Mammary epithelial cell (primary cell): ENCODE measurements at regions not wholly inside any gene's neighbourhood (a gene's known extent, or its start where the extent isn't known, plus 50 kb on each side); places are given as distances from the start of the nearest gene placed in this dataset.

Experiments used
- EZH2 ChIP-seq: IDR thresholded peaks from 2 replicates; pipeline ENCODE4 v1.6.1; 2012; ENCODE audit warnings: low read length, inconsistent platforms, borderline replicate concordance
- TF ChIP-seq, protein P1 (sequence below), 2 donors: IDR thresholded peaks in 1 of 2; conservative IDR thresholded peaks in 1 of 2; 2 replicates each; pipeline ENCODE4 v1.5.1; 2011 to 2012; ENCODE audit warnings: inconsistent platforms in 2 of 2, low read length in 2 of 2, mild to moderate bottlenecking in 2 of 2, control low read depth in 1 of 2, low read depth in 1 of 2; ENCODE audit not compliant: insufficient read depth in 1 of 2; ENCODE audit errors: extremely low read depth in 1 of 2

DNA sequence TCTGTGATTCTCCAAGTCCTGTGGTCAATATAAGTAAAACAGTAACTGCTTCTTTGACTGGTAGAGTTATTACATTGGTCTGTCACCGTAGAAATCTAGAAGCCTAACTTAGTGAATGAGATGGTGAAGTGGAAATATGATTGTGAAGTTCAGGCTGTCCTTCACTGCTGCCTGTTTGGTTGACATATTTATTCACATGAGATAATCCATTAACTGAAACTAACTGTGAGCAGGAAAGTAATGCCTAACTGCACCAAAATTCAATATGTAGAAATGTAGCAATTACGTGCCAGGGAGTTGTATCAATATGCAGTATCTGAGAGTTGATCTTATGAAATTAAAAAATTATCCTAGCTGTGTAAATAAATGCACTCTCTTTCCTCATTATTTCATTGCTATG is 147.7 kb upstream of the APCDD1 start:
- TF ChIP-seq, protein P1, sequence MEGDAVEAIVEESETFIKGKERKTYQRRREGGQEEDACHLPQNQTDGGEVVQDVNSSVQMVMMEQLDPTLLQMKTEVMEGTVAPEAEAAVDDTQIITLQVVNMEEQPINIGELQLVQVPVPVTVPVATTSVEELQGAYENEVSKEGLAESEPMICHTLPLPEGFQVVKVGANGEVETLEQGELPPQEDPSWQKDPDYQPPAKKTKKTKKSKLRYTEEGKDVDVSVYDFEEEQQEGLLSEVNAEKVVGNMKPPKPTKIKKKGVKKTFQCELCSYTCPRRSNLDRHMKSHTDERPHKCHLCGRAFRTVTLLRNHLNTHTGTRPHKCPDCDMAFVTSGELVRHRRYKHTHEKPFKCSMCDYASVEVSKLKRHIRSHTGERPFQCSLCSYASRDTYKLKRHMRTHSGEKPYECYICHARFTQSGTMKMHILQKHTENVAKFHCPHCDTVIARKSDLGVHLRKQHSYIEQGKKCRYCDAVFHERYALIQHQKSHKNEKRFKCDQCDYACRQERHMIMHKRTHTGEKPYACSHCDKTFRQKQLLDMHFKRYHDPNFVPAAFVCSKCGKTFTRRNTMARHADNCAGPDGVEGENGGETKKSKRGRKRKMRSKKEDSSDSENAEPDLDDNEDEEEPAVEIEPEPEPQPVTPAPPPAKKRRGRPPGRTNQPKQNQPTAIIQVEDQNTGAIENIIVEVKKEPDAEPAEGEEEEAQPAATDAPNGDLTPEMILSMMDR (conservative IDR thresholded peaks at IDR 0.05 in 1 of 2, IDR thresholded peaks at IDR 0.05 in 1 of 2; ENCODE audit: extremely low read depth in 1 of 2, insufficient read depth in 1 of 2, low read depth in 1 of 2, low read length in 2 of 2) = no peak
- no peak for TF ChIP-seq EZH2
